ACHN (cell line): ENCODE measurements at regions not wholly inside any gene's neighbourhood (a gene's known extent, or its start where the extent isn't known, plus 50 kb on each side); places are given as distances from the start of the nearest gene placed in this dataset.

Experiments used
- DNase-seq: peaks from one replicate; pipeline ENCODE4 v3.0.0-alpha.2; 2015
- in situ Hi-C: cut with HindIII; loops from 2 replicates; pipeline ENCODE4 v1.10.0; 2017; ENCODE audit warnings: low sequenced_read_pairs, low pct_ligation_motif_present, low pct_unique_long_range_greater_than_20kb

GRCh38 chrX:6372981-6373380 lies 144.3 kb upstream of the NLGN4X start:
- in situ Hi-C loops: no loop called here
- DNase-seq: no peak

GRCh38 chrX:6371353-6371752 lies 142.7 kb upstream of the NLGN4X start:
- no peak for DNase-seq
- in situ Hi-C loops: no loop called here

DNA sequence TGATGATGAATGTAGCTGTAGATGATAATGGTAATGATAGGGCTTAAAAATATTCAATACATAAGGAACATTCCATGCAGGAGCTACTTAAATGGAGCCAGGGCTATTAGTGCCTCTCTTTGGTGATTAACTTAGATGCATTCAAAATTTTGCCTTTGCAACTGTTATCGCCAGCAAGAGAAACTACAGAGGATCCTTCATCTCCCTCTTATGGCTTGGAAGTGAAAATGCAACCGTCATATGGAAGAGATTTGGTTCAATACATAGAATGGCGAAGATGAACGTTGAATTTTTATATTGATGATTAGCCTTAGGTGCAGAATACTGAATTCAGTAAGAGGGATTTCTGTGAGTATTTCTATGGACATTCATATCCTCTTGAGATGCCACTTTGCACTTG lies 134.5 kb upstream of the NLGN4X start:
- in situ Hi-C loops: no loop called here
- no peak for DNase-seq

GRCh38 chrX:6325437-6325836 lies 96.8 kb upstream of the NLGN4X start:
- DNase-seq: no peak
- in situ Hi-C loops: no loop called here

DNA sequence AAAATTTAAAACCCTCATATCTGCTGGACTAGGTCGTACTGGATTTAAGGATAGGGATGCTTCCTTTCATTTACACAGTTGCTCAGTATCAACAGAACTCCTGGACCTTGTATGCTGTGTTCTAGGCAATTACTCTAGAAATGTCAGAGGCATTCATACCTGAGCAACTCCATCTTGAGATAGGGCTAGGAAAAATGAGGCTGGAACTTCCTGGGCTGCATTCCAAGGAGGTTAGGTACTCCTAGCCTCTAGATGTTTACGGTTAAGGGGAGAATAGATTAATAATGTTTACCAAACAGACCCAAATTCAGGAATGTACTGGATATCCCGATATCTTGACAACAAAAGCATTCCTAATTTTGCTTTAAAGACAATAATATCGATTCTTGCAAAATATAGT lies 84.7 kb upstream of the NLGN4X start:
- DNase-seq: no peak
- in situ Hi-C loops: no loop called here

DNA sequence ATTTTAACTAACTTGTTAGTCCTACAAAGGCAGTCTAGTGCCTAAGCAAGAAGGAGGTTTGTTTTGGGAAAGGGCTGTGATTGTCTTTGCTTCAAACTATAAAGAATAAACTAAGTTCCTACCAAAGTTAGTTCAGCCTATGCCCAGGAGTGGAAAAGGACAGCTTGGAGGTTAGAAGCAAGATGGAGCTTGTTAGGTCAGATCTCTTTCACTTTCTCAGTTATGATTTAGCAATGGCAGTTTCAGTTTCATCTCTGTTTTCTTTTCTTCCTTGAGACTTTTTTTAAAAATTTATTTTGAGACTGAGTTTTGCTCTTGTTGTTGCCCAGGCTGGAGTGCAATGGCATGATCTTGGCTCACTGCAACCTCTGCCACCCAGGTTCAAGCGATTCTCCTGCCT lies 82.9 kb upstream of the NLGN4X start:
- in situ Hi-C loops: no loop called here
- DNase-seq: no peak

GRCh38 chrX:6307156-6307555 lies 78.5 kb upstream of the NLGN4X start:
- no peak for DNase-seq
- in situ Hi-C loops: no loop called here

- DNase-seq: no peak
- in situ Hi-C loops: no loop called here
Measured at GRCh38 chrX:6299724-6300123, 71.1 kb upstream of the NLGN4X start.

- in situ Hi-C loops: no loop called here
- DNase-seq: no peak
Measured at GRCh38 chrX:6293716-6294115, 65.0 kb upstream of the NLGN4X start.

DNA sequence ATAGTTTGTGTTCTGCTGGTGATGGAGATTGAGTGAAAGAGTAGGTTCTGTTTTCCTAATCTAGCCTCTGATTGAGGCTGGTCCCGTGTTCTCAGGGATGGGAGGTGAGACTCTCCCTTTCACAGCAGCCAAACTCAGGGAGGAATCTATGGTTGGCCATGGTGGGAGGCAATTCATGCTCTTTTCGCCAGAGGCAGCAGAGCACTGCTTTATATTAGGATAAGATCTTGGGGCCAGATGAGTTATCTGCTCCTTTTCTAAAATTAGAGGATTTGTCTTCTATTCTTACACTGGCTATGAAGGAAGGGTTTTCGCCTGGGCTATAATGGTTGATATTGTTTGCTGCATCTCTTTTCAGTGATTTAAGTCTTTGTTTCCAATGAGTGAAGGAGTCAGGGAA lies 63.9 kb upstream of the NLGN4X start:
- DNase-seq: no peak
- in situ Hi-C loops: no loop called here

GRCh38 chrX:6291444-6291843 lies 62.8 kb upstream of the NLGN4X start:
- in situ Hi-C loops: no loop called here
- no peak for DNase-seq

GRCh38 chrX:6283826-6284225 lies 55.2 kb upstream of the NLGN4X start:
- in situ Hi-C loops: no loop called here

GRCh38 chrX:6279277-6279909 lies 50.7 kb upstream of the NLGN4X start:
- in situ Hi-C loops: no loop called here
- no peak for DNase-seq

More at GRCh38 chrX:6283826-6284225, 55.2 kb upstream of the NLGN4X start:
- no peak for DNase-seq
